Uterus (tissue), 3 donors: ENCODE measurements at regions not wholly inside any gene's neighbourhood (a gene's known extent, or its start where the extent isn't known, plus 50 kb on each side); places are given as distances from the start of the nearest gene placed in this dataset.

Experiments
- DNase-seq, 2 donors: peaks; one replicate each; pipeline ENCODE4 v3.0.0-alpha.2; 2019 to 2020
- H3K27ac ChIP-seq, 2 donors: fragments of 200-600 bp; sonication (generic); 1 replicate in 1 of 2; 2 replicates in 1 of 2; pipeline ENCODE4 v1.5.1; 2016 to 2018
- H3K27me3 ChIP-seq, 2 donors: fragments of 200-600 bp; sonication (generic); one replicate each; pipeline ENCODE4 v1.5.1; 2018 to 2019; ENCODE audit warnings: control low read depth in 1 of 2
- H3K36me3 ChIP-seq, 2 donors: fragments of 200-600 bp; sonication (generic); one replicate each; pipeline ENCODE4 v1.5.1; 2019; ENCODE audit warnings: control low read depth in 1 of 2
- H3K4me1 ChIP-seq, 2 donors: fragments of 200-600 bp; sonication (generic); one replicate each; pipeline ENCODE4 v1.5.1; 2018 to 2019; ENCODE audit warnings: control low read depth in 1 of 2
- H3K4me3 ChIP-seq, 2 donors: fragments of 200-600 bp; sonication (generic); 1 replicate in 1 of 2; 2 replicates in 1 of 2; pipeline ENCODE4 v1.5.1; 2018 to 2019; ENCODE audit warnings: mild to moderate bottlenecking in 1 of 2
- H3K9me3 ChIP-seq, 2 donors: fragments of 200-600 bp; sonication (generic); one replicate each; pipeline ENCODE4 v1.5.1; 2019; ENCODE audit warnings: control low read depth in 1 of 2
- CTCF ChIP-seq, 4 experiments: fragments of 200-600 bp in 2 of 4; fragments of 450-650 bp in 2 of 4; sonication (generic) in 2 of 4; IDR thresholded peaks; one replicate each; pipeline ENCODE4 v1.5.1; 2016 to 2019; ENCODE audit warnings: antibody characterized with exemption in 4 of 4, mild to moderate bottlenecking in 2 of 4, moderate library complexity in 1 of 4
- POLR2A ChIP-seq, 2 donors: fragments of 450-650 bp; IDR thresholded peaks; one replicate each; pipeline ENCODE4 v1.6.1; 2016; ENCODE audit warnings: antibody characterized with exemption in 2 of 2, mild to moderate bottlenecking in 1 of 2, moderate library complexity in 1 of 2
- intact Hi-C: fragments of 100-400 bp; cut with DNase I; formaldehyde crosslinking; loops from one replicate; pipeline ENCODE4 v1.15.1; 2023; ENCODE audit warnings: low total_unique reads
- donor health status: DM: yes; HTN: yes; CAD: no.

- no peak overlapping the region for H3K4me3 ChIP-seq
- intact Hi-C loops: no loop called here
- no peaks in the 10 kb centered on the region for H3K9me3 ChIP-seq
- H3K27me3 ChIP-seq: no peaks in the 10 kb centered on the region
- no peaks in the 10 kb centered on the region for H3K4me1 ChIP-seq
- no peak overlapping the region for H3K27ac ChIP-seq
- no peaks in the 10 kb centered on the region for H3K36me3 ChIP-seq
- TF ChIP-seq POLR2A (IDR thresholded peaks at IDR 0.05) (no peak), CTCF (IDR thresholded peaks at IDR 0.05) (no peak)
- DNase-seq: no peak
Measured at GRCh38 chr5:86427158-86427557, 190.6 kb upstream of the COX7C start.

GRCh38 chr5:86439593-86440110, 178.1 kb upstream of the COX7C start:
- Histone ChIP-seq H3K4me3 (no peak overlapping the region), H3K36me3 (no peaks in the 10 kb centered on the region), H3K27ac (no peak overlapping the region), H3K27me3 (no peaks in the 10 kb centered on the region), H3K4me1 (no peaks in the 10 kb centered on the region), H3K9me3 (no peaks in the 10 kb centered on the region)
- intact Hi-C loops: no loop called here
- no peak for DNase-seq
- TF ChIP-seq CTCF (IDR thresholded peaks at IDR 0.05) (no peak), POLR2A (IDR thresholded peaks at IDR 0.05) (no peak)

GRCh38 chr5:86442036-86442745, 175.6 kb upstream of the COX7C start:
- TF ChIP-seq POLR2A (IDR thresholded peaks at IDR 0.05) (no peak), CTCF (IDR thresholded peaks at IDR 0.05) (no peak)
- Histone ChIP-seq H3K4me3 (no peak overlapping the region), H3K9me3 (no peaks in the 10 kb centered on the region), H3K36me3 (no peaks in the 10 kb centered on the region), H3K27ac (no peak overlapping the region), H3K4me1 (no peaks in the 10 kb centered on the region), H3K27me3 (no peaks in the 10 kb centered on the region)
- intact Hi-C loops: no loop called here
- no peak for DNase-seq

- no peak overlapping the region for H3K4me3 ChIP-seq
- no peaks in the 10 kb centered on the region for H3K27me3 ChIP-seq
- DNase-seq: no peak
- H3K9me3 ChIP-seq: no peaks in the 10 kb centered on the region
- H3K4me1 ChIP-seq: no peaks in the 10 kb centered on the region
- H3K36me3 ChIP-seq: no peaks in the 10 kb centered on the region
- TF ChIP-seq CTCF (IDR thresholded peaks at IDR 0.05) (no peak), POLR2A (IDR thresholded peaks at IDR 0.05) (no peak)
- intact Hi-C loops: no loop called here
- H3K27ac ChIP-seq: no peak overlapping the region
Measured at GRCh38 chr5:86447362-86447761, 170.4 kb upstream of the COX7C start.

- TF ChIP-seq CTCF (IDR thresholded peaks at IDR 0.05): no peak
- TF ChIP-seq POLR2A (IDR thresholded peaks at IDR 0.05): no peak
- Histone ChIP-seq H3K4me1 (no peaks in the 10 kb centered on the region), H3K9me3 (no peaks in the 10 kb centered on the region), H3K4me3 (no peak overlapping the region), H3K36me3 (no peaks in the 10 kb centered on the region), H3K27me3 (no peaks in the 10 kb centered on the region), H3K27ac (no peak overlapping the region)
- DNase-seq: no peak
- intact Hi-C loops: no loop called here
Measured at GRCh38 chr5:86452251-86452650, 165.5 kb upstream of the COX7C start.
